MV-4-11 (cell line): ENCODE measurements at regions not wholly inside any gene's neighbourhood (a gene's known extent, or its start where the extent isn't known, plus 50 kb on each side); places are given as distances from the start of the nearest gene placed in this dataset.
A peak's percentile ranks its signal among the peaks of the same experiment; 100 is the strongest.
"Not testable (repeated sequence)": the region's sequence is repeated elsewhere in the genome, so short reads cannot be mapped to it uniquely, and the experiment has no call there.

ENCODE experiments used
- DNase-seq: peaks from one replicate; lab custom pipeline; 2025; lab: John Stamatoyannopoulos, UW

GRCh38 chr2:215744514-215744913 lies 268.8 kb downstream of the MREG start:
- no peak for DNase-seq

- DNase-seq: peak; percentile 20
Measured at GRCh38 chr2:215743066-215743465, 270.3 kb downstream of the MREG start.

- no peak for DNase-seq
Measured at GRCh38 chr2:215742021-215742420, 271.3 kb downstream of the MREG start.

- DNase-seq: no peak
Measured at GRCh38 chr2:215740071-215740470, 273.3 kb downstream of the MREG start.

GRCh38 chr2:215738351-215738750 lies 275.0 kb downstream of the MREG start:
- peak; percentile 77 for DNase-seq

GRCh38 chr2:215737477-215737876 lies 275.9 kb downstream of the MREG start:
- no peak for DNase-seq

GRCh38 chr2:215736653-215737290 lies 276.6 kb downstream of the MREG start:
- no peak for DNase-seq

GRCh38 chr2:215731108-215731658 lies 282.2 kb downstream of the MREG start:
- DNase-seq: no peak

- no peak for DNase-seq
Measured at GRCh38 chr2:215729985-215730620, 283.2 kb downstream of the MREG start.

GRCh38 chr2:215728504-215729065 lies 284.8 kb downstream of the MREG start:
- peak; percentile 99 for DNase-seq

GRCh38 chr2:215727507-215728503 lies 285.5 kb downstream of the MREG start:
- DNase-seq: peak; percentile 12

- no peak for DNase-seq
Measured at GRCh38 chr2:215726070-215726469, 287.3 kb downstream of the MREG start.

GRCh38 chr2:215724146-215724545 lies 288.3 kb upstream of the FN1 start:
- DNase-seq: peak; percentile 75

GRCh38 chr2:215723631-215724011 lies 287.8 kb upstream of the FN1 start:
- DNase-seq: no peak

- DNase-seq: no peak
Measured at GRCh38 chr2:215722986-215723630, 287.2 kb upstream of the FN1 start.

- no peak for DNase-seq
Measured at GRCh38 chr2:215722125-215722524, 286.3 kb upstream of the FN1 start.

- not testable (repeated sequence) for DNase-seq
Measured at GRCh38 chr2:215721515-215721914, 285.6 kb upstream of the FN1 start.

GRCh38 chr2:215718890-215719289 lies 283.0 kb upstream of the FN1 start:
- no peak for DNase-seq

- DNase-seq: no peak
Measured at GRCh38 chr2:215718436-215718835, 282.6 kb upstream of the FN1 start.

GRCh38 chr2:215717501-215718381 lies 281.9 kb upstream of the FN1 start:
- no peak for DNase-seq

- DNase-seq: no peak
Measured at GRCh38 chr2:215716956-215717355, 281.1 kb upstream of the FN1 start.
